H1 (cell line): ENCODE measurements at regions not wholly inside any gene's neighbourhood (a gene's known extent, or its start where the extent isn't known, plus 50 kb on each side); places are given as distances from the start of the nearest gene placed in this dataset.

Experiments used
- BCL11A ChIP-seq, 2 experiments: IDR thresholded peaks; one replicate each; pipeline ENCODE4 v1.6.1; 2011; ENCODE audit warnings: low read depth in 2 of 2, low read length in 2 of 2, mild to moderate bottlenecking in 2 of 2
- HDAC2 ChIP-seq, 2 experiments: fragments of 300-600 bp in 1 of 2; sonication (generic) in 1 of 2; IDR thresholded peaks; 2 replicates each; pipeline ENCODE4 v1.6.1; 2011 to 2012; ENCODE audit warnings: low read depth in 2 of 2, low read length in 2 of 2, mild to moderate bottlenecking in 2 of 2, moderate library complexity in 2 of 2, borderline replicate concordance in 1 of 2, inconsistent platforms in 1 of 2
- HDAC6 ChIP-seq: IDR thresholded peaks from one replicate; pipeline ENCODE4 v1.7.1; 2012; ENCODE audit warnings: low read depth, mild to moderate bottlenecking, inconsistent platforms, low read length, moderate library complexity
- RFX5 ChIP-seq: IDR thresholded peaks from 2 replicates; pipeline ENCODE4 v1.6.1; 2011; ENCODE audit warnings: low read depth, low read length, improper control_type of control experiment, borderline replicate concordance
- SP1 ChIP-seq: IDR thresholded peaks from 2 replicates; pipeline ENCODE4 v1.6.1; 2011; ENCODE audit warnings: low read depth, low read length
- TF ChIP-seq, protein P1 (sequence below), 3 experiments: IDR thresholded peaks; 1 replicate in 2 of 3; 2 replicates in 1 of 3; pipeline versions ENCODE4 v1.5.1 to v1.6.1; 2011; ENCODE audit warnings: low read length in 3 of 3, mild to moderate bottlenecking in 3 of 3, inconsistent platforms in 2 of 3, low read depth in 1 of 3, moderate library complexity in 1 of 3; ENCODE audit not compliant: insufficient read depth in 1 of 3; ENCODE audit errors: control extremely low read depth in 1 of 3

DNA sequence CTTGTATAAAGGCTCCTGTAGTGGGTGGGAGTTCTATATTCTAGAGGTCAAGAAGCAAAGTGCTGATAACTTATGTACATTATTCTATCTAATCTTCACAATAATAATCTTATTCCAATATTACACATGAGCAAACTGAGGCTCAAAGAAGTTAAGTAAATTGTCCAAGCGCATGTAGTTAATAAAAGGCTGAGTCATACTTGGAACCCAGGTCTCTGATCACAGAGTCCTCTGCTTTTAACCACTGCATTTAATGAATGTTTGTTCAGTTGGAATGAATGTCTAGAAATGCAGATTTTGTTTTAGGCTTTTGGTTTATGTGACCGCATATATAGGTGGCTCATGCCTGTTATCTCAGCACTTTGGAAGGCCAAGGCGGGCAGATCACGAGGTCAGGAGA is 88.4 kb upstream of the PAQR3 start (continued):
- TF ChIP-seq, protein P1, sequence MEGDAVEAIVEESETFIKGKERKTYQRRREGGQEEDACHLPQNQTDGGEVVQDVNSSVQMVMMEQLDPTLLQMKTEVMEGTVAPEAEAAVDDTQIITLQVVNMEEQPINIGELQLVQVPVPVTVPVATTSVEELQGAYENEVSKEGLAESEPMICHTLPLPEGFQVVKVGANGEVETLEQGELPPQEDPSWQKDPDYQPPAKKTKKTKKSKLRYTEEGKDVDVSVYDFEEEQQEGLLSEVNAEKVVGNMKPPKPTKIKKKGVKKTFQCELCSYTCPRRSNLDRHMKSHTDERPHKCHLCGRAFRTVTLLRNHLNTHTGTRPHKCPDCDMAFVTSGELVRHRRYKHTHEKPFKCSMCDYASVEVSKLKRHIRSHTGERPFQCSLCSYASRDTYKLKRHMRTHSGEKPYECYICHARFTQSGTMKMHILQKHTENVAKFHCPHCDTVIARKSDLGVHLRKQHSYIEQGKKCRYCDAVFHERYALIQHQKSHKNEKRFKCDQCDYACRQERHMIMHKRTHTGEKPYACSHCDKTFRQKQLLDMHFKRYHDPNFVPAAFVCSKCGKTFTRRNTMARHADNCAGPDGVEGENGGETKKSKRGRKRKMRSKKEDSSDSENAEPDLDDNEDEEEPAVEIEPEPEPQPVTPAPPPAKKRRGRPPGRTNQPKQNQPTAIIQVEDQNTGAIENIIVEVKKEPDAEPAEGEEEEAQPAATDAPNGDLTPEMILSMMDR (IDR thresholded peaks at IDR 0.05; ENCODE audit: control extremely low read depth in 1 of 3, insufficient read depth in 1 of 3, low read depth in 1 of 3, low read length in 3 of 3) = no peak
- TF ChIP-seq HDAC2 (IDR thresholded peaks at IDR 0.05; ENCODE audit: borderline replicate concordance in 1 of 2, low read depth in 2 of 2, low read length in 2 of 2) (no peak), RFX5 (no peak), SP1 (no peak), BCL11A (IDR thresholded peaks at IDR 0.05; ENCODE audit: low read depth in 2 of 2, low read length in 2 of 2) (no peak), HDAC6 (no peak)
- TF ChIP-seq, all 59 proteins: peak for 0
